ENCODE measurements at regions not wholly inside any gene's neighbourhood (a gene's known extent, or its start where the extent isn't known, plus 50 kb on each side); places are given as distances from the start of the nearest gene placed in this dataset.
A peak's percentile ranks its signal among the peaks of the same experiment; 100 is the strongest.

DNA sequence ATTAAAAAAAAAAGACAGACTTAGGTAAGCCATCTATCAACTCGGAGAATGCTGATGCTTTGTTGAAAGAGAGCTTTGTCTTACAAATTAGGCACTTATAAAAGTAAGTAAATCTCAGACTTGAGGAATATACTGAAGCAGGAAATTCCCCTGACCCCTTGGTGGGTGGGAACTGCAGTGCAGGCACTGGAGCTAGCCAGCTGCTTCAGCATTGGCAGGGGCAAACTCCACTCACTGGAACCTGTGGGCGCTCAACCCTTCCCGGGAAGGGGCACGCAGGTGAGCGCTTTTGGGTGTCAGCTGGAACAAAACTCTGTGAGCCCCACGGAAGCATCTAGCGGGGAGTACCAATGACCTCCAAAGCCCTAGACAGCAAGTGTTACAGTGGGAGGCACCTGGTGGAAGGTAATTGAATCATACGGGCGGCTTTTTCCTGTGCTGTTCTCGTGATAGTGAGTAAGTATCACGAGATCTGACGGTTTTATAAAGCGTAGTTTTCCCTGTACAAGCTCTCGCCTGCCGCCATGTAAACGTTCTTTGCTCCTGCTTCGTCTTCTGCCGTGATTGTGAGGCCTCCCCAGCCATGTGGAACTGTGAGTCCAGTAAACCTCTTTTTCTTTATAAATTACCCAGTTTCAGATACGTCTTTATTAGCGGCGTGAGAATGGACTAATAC lies 628.0 kb upstream of the CDH18 start:
- no peak for DNase-seq

DNA sequence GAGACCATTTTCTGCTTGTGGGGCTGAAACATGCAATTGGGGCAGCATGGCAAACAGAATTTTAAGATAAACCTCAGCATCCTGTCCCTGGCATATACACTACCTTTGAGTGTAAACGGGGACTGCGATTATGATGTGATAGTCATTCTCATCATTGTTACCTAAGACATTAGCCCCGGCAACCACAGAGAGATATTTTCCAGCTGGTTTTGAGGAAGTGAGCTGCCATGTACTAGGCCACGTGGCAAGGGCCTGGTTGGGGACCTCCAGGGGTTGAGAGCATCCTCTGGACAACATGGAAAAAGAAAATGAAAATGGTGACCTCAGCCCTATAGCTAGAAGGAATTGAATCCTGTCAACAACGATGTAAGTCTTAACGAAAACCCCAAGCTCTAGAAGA lies 623.6 kb upstream of the CDH18 start:
- no peak for DNase-seq

DNA sequence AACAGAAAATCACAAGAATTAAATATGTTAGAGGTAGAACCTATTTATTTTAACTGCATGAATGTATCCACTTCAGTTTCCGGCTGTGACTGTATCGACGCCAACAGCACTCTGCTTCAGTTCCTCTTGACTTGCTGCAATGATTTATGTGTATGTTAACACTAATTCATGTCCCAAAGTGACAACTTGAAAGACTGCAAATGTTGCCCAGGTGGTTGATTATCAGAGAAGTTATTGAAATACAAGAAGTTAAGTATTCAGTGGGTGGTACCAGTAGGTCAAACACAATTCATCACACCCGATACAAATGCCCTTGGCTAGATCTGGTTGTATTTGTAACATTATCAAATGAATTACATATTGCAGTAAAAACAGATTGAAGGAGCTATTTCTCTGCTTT lies 622.7 kb upstream of the CDH18 start:
- DNase-seq = no peak

DNA sequence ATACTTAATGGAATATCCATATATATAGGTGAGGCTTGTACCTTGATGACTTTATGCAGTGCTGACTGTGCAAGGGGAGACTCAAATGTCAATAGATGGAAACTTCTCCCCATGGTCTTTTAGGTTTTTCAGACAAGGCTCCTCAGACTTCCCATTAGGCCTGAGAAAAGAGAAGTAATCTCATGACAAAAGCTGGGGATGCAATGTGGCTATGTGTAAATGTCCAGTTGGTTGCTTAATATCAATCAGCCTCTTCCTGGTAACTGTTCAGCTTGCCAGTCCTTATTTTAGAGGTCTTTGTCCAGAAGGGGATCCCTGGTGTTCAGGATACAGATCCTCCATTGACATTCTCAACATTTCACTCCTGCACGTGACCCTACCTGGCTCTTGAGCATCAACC lies 621.1 kb upstream of the CDH18 start:
- DNase-seq = no peak

DNA sequence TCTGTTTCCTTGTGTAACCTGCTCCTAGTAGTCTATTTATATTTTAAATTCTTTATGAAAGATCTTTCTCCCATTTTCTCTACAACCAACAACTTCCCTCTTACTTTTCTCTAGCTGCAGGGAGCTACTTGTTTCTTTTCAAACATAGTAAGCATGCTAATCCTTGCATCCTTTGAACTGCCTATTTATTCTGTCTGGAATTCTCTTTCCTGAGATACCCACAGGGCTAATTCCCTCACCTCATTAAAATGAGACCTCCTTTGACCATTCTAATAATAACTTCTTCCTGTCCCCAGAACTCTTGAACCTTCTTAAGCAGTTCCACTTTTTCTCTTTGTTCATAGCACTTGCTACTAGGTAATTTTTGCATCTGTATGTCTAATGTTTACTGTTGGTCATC lies 620.6 kb upstream of the CDH18 start:
- no peak for DNase-seq

DNA sequence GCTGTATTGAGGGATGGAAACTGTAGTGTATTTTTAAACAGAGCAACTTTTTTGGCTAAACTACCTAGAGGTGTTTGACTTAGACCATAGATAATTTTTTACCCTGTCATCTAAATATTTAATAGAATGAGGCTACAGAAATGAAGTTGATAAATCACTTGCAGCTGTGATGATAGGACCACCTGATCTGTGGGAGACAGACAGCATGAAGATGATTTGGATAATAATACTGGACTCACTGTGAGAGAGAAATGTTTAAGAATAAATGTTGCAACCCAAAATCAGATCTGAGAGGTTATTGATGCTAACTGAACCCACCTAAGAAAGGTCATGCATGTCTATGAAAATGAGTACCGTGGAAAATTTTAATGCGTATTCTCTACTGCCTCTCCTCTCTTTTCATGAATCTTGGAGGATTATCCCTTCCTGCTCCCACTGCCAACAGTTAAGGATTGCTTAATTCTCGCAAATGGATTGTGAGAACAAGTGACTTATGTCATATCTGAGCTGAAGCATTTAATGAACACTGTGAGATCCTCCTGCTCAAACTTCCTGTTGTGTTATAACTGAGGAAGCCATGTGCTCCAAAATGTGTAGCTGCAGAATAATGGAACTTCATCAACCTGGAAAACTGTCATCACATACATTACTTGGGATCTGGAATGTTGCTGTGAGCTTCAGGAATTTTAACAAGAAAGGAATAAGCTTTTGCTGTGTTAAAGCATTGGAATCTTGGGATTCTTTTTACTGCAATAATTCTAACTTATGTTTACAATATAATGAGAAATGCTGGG lies 617.9 kb upstream of the CDH18 start:
- peak; percentile 6 for DNase-seq

DNA sequence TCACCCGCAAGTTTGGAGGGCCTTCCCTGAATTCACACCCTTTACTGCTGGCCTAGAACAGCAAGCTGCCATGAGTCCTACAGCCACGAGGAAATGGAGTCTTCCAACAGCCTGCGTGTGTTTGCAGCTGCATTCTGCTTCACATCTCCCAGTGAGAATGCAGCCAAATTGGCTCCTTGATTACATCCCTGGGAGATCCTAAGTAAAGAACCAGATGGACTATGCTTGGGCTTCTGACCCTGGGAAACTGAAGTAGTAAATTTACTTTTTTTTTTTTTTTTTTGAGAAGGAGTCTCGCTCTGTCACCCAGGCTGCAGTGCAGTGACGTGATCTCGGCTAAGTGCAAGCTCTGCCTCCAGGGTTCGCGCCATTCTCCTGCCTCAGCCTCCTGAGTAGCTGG lies 617.0 kb upstream of the CDH18 start:
- no peak for DNase-seq

DNA sequence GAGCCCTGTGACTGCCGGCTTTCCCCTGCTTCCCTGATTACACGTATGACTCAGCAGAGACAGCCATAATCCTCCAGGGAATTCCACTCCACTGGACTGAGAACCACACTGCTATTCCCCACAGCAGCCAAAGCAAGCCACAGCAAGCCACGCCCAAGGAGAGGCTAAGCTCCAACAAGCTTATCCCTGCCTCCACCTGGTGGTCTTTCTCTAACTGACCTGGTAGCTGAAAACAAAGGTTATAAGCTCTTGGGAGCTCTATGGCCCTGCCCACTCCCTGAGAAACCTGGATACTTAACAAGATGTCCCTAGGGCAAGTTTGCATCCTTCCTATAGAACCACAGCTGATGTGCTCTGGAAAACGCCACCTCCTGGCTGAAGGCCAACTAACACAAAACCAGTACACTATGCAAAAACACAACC lies 613.7 kb upstream of the CDH18 start:
- DNase-seq = peak; percentile 49

DNA sequence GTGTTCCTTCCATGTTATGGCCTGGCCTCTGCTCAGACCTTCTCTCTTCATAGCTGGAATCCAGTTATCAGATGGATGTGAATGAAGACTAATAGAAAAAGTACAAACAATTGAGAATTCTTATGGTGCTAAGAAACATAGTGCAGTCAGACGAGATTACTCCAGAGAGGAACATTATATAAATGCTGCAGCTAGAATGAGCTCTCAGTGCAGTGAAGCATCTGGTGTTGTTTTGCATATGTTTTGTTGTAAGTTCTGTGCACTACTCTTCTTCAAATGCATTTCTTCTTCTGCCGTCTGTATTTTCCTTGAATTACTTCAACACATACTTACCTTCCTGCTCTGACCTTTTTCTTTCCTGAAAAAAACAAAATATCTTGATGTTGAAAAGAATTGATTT lies 602.4 kb upstream of the CDH18 start:
- no peak for DNase-seq

DNA sequence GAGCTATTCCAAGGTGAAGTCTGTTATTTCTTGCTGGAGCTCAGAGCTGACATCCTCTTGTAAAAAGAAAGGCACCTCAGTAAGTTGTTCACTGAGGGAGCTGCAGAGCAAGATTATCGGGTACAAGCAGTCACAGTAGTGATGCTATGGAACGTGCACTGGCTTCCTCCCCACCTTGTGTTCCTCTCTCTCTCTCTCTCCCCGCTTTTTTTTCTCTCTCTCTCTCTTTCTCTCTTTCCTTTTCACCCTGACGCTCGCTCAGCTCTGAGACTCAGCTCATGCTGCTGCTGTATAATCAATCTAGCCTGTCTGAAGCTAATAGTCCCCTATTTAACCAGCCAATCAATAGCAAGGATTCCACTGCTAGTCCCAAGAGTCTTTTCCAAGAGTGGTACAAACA lies 587.6 kb upstream of the CDH18 start:
- DNase-seq = no peak

DNA sequence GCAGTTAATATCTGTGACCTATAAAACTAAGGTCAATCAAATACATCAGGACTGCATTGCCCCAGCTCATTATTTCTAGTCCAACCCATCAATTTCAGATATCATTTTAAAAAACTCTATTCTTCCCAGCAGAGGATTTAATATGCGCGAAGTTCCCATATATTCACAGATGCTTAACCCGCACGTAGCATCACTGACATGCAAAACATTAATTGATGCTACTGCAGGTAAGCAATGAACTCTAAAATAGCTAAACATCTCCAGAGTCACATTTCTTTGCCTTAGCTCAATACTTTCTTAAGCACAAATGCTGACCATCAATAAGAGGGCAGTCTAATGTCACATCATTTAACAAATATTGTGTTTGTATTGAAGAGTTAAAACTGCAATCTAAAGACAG lies 586.6 kb upstream of the CDH18 start:
- DNase-seq = no peak

DNA sequence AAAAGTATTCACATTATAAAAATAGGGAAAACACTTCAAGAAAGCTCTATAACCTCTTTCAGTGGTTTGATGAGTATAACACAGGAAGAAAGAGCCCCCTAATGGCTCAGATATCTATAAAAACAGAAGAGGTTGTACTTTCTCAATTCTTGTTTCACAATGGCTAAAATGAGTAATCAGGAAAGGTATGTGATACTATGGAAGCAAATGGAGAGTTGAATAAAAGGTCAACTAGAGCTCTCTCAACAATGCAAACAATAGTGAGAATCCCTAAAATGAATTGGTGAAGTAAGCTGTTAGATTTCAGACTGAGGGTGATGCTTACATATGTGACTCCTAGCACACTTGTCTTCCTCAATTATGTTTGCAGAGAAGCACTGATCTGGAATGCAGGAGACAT lies 584.6 kb upstream of the CDH18 start:
- peak; percentile 81 for DNase-seq

DNA sequence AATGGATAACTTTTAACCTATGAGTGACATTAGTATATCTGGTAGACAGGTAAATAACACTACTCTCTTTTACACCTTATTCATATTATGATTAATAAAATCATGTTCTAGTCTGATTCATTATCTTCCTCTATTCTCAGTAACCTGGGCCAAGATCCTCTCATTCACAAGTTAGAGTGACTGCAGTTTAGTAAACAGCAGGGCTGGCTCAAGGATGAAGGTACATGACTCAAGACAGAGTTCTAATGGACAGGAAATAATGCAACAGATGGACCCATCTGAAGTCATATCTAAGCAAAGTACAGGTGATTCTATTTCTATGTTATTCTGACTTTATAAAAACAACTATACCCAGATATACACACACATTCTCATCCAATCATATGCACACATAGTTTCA lies 582.5 kb upstream of the CDH18 start:
- DNase-seq = no peak

DNA sequence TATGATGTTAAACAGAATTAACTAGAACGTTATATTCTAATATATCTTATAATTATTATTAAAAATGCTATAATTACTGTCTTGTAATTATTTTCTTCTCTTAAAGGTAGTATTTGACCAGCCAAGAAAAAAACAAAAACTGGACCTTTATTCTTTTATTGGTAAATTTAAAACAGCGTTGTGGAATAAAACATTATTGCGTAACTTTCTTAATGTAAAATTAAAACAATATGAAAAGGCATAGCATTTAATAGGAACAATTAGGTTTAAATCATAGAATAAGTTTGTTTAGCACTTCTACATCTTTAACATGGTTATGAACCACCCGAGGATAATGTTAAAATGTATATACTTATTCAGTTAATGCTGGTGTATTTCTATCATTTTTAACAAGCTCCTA lies 574.5 kb upstream of the CDH18 start:
- no peak for DNase-seq

DNA sequence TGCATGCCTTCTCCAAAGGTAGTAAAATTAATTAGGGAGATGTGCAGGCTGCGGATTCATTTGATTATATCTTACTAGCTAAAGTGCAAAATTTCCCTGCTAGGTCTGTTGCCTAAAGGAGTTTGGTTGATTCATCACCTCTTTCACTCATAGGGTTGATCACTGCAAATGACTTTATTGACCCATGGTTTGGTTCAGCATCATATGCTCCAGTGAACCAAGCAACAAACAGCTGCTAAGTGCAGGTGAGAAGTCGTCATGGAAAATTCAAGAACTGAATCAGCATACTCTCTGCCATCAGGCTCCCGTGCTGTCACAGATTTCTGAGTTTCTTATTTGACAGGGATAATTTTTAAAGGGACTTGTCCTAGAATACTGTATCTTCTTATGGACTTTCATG lies 571.8 kb upstream of the CDH18 start:
- DNase-seq = no peak

DNA sequence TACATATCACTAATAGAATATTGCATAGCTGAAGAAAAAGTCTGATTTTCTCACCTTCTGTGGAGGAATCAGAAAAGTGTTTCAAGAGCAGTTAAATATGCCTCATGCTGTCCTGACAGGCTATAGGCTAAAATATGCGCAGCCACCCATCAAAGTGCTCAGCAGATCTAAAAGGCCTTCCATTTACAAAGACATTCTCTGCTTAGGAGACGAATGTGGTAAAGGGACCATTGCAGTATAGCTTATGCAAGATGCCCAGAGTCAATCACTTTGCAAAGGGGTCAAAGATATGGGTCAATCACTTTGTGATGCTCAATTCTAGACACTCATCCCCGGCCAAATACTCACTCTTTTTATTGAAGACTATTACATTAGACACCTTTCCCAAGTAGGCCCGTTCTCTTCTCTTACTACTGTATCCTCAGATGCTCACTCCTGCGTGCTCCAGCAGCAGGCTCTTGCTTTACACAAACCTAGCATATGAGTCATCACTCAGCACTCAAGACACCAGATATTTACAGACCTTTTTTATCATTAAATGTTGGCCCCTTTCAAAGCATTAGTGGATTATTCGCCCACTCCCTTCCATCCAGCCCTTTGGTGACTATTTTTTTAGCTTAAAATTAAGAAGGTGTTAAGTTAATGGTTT lies 568.2 kb upstream of the CDH18 start:
- DNase-seq = peak; percentile 4

DNA sequence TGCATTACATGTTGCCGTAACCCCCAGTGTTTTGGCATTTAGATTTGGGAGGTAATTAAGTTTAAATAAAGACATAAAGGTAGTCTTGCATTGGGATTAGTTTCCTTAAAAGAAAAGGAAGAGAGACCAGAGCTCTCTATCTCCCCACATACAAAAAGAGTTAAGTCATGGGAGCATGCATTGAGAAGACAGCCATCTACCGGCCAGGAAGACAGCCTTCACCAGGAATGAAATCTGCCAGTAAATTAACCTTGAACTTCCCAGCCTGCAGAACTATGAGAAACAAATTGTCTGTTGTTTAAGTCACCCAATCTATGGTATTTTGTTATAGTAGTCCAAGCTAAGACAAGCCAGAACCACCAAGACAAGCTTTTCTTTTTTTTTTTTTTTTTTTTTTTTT lies 567.0 kb upstream of the CDH18 start:
- DNase-seq = no peak

DNA sequence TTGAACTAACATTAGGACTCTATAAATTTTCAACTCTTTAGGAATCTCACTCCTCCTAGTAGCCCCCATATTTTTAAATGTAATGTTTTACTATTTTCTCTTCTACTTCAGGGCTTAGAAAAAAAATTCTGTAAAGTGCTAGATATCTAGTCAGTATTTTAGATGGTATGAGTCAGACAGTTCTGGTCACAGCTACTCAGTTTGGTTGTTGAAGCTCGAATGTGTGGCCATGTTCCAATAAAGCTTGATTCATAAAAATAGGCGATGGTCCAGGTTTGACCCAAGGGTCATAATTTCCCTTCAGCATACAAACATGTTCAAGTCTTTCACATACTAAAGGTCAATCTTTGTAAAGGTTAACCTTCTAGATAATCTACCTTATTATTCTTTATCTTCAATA lies 566.0 kb upstream of the CDH18 start:
- DNase-seq = peak; percentile 26

DNA sequence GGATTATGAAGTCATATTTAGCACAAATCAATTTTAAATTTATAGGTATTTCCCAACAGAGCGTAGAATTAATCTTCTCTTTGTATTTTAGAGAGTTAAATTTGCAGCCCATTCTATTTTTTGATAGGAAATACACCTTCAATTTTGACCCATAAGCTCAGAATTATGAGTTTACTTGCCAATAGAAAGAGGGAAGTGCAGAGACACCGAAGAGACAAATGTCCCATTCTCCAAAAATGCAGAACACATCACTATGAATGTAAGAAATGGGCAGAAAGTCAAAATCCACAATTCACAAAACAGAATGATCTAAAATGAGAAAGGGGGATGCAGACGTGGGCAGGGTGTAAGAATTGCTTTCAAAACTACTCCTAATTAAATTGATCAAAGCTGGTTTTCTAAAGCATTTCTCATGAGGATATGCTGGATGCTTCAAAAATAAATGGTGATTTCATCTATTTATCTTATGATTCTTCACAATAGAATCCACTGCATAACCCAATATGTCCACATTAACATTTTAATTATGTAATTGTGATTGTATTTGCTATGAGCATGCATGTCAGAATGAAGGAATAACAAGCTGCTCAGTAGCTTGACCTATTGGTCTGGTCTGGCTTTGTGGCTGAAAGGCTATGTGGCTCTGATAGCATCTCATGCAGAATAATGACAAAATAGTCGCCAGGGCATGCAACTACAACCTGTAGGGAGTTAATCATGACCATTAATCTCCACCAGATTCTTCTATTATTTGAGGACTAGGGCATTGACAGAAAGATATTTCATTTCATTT lies 550.1 kb upstream of the CDH18 start:
- DNase-seq = no peak

DNA sequence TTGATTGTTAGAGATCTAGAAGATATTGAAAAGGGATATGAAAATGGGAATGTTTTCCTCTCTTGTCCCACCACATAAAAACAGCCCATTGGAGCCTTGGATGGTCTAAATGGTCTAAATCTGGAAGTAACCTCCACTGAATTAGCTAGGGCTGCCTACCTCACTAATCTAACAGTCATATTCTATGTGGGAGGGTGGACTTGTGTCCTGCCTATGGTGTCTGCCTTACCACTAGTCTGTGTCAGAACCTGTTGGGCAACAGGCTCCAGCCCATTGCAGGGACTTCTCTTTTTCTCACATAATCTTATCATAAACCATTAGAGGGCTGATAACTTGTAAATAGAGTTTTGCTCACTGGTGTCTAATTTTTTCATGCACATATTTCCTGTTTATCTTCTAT lies 548.8 kb upstream of the CDH18 start:
- no peak for DNase-seq

DNA sequence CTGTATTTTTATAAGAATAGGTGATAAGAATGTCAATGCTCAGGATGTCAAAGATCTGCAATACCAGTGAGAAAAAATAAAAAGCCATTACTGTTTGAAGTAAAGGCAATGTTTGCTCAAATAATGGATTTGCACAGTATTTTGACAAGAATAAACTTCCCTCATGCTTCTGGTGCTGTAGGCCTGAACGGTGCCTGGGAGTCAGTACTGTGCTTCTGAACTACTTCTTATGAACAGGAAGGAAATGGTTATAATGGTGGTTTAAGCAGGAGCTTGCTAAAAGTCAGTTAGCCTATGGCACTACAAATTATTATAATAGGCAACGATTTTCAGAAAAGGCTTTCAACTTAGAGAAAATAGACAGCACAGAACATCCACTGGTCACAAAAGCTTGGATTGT lies 548.3 kb upstream of the CDH18 start:
- no peak for DNase-seq

DNA sequence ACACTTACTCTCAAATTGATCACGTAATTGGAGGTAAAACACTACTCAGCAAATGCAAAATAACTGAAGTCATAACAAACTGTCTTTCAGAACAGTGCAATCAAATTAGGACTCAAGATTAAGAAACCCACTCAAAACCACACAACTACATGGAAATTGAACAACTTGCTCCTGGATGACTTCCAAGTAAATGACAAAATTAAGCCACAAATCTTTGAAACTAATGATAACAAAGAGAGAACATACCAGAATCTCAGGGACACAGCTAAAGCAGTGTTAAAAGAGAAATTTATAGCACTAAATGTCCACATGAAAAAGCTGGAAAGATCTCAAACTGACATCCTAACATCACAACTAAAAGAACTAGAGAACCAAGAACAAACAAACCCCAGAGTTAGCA lies 540.5 kb upstream of the CDH18 start:
- DNase-seq = no peak

DNA sequence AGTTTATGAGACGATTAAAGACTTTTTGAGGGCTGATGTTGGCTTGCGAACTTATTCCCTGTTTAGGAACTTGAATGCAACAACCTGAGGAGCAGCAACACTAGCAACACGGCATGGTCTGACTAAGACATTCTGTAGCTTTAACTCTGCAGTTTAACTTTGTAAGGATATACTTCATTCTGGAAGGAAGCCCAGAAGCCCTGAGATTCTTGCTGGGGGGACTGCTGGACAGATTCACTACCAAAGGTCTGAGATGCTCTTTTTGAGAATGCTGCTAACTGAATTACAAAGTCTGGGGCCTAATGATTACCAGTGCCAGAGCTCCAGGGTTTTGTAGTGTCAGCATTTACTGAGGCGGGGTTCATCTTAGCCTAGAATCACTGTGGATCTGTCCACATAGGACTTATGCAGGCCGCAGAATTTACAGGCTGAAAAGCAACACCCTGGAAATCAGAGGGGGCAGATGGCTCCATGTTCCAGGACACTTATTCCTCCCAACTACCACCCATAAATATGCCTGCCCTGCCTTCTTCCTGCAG lies 537.1 kb upstream of the CDH18 start:
- DNase-seq = peak; percentile 6

All from fibroblast of skin of right quadriceps (primary cell).